Gastrocnemius medialis (tissue), 4 donors: ENCODE measurements at regions not wholly inside any gene's neighbourhood (a gene's known extent, or its start where the extent isn't known, plus 50 kb on each side); places are given as distances from the start of the nearest gene placed in this dataset.

ENCODE experiments used
- CTCF ChIP-seq, 5 experiments: fragments of 450-650 bp in 3 of 5; fragments of 200-600 bp in 2 of 5; sonication (generic) in 2 of 5; IDR thresholded peaks in 4 of 5; conservative IDR thresholded peaks in 1 of 5; 1 replicate in 4 of 5; 2 replicates in 1 of 5; pipeline ENCODE4 v1.5.1; 2016 to 2019; ENCODE audit warnings: antibody characterized with exemption in 5 of 5, mild to moderate bottlenecking in 3 of 5, moderate library complexity in 3 of 5
- POLR2A ChIP-seq, 2 donors: fragments of 450-650 bp; IDR thresholded peaks; one replicate each; pipeline ENCODE4 v1.6.1; 2017; ENCODE audit warnings: antibody characterized with exemption in 2 of 2, mild to moderate bottlenecking in 2 of 2, moderate library complexity in 2 of 2

DNA sequence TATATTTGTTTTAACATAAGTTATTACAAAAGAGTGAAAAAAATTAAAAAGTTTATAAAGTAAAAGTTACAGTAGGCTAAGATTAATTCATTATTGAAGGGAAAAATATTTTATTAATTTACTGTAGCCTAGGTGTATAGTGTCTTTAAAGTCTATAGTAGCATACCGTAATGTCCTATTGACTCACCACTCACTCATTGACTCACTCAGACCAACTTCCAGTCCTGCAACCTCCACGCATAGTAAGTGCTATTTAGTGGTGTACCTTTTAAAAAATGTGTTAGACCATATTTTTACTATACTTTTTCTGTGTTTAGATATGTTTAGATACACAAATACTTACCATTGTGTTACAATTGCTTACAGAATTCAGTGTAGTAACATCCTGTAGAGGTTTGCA is 841.1 kb downstream of the CENPC start:
- TF ChIP-seq POLR2A (IDR thresholded peaks at IDR 0.05) (no peak), CTCF (IDR thresholded peaks at IDR 0.05 in 4 of 5, conservative IDR thresholded peaks at IDR 0.05 in 1 of 5) (no peak)
